D721Med (cell line): ENCODE measurements at regions not wholly inside any gene's neighbourhood (a gene's known extent, or its start where the extent isn't known, plus 50 kb on each side); places are given as distances from the start of the nearest gene placed in this dataset.

Experiments
- DNase-seq: peaks from one replicate; pipeline ENCODE4 v3.0.0; 2011; ENCODE audit warnings: low spot score; ENCODE audit not compliant: insufficient read length
- FAIRE-seq: peaks from 2 replicates; lab custom pipeline; 2011; peaks lifted over from hg19 to GRCh38; lab: Jason Lieb, UNC
- TF ChIP-seq, protein P1 (sequence below): IDR thresholded peaks from 2 replicates; pipeline ENCODE4 v1.5.1; 2012; ENCODE audit warnings: mild to moderate bottlenecking, control low read depth; ENCODE audit not compliant: insufficient read depth; ENCODE audit errors: missing control alignments

DNA sequence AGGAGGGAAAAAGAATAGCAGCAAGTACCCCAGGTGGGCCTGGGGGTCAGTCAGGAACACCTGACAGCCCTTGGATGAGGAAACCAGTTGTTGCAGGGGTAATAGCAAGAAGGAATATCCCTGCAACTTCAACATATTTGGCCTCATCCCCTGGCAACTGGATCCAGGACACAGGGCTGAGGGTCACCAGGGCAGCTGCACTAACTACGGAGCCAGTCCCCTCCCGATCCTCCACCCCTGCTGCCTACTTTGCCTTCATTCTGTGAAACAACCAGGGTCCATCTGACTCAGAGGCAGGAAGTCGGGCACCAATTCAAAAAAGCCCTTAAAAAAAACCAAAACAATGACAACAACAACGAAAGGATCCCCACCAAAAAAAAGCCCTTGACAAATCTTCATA is 52.9 kb downstream of the FRMPD3 start:
- TF ChIP-seq, protein P1, sequence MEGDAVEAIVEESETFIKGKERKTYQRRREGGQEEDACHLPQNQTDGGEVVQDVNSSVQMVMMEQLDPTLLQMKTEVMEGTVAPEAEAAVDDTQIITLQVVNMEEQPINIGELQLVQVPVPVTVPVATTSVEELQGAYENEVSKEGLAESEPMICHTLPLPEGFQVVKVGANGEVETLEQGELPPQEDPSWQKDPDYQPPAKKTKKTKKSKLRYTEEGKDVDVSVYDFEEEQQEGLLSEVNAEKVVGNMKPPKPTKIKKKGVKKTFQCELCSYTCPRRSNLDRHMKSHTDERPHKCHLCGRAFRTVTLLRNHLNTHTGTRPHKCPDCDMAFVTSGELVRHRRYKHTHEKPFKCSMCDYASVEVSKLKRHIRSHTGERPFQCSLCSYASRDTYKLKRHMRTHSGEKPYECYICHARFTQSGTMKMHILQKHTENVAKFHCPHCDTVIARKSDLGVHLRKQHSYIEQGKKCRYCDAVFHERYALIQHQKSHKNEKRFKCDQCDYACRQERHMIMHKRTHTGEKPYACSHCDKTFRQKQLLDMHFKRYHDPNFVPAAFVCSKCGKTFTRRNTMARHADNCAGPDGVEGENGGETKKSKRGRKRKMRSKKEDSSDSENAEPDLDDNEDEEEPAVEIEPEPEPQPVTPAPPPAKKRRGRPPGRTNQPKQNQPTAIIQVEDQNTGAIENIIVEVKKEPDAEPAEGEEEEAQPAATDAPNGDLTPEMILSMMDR, result no peak
- DNase-seq (no peak), FAIRE-seq (no peak)

DNA sequence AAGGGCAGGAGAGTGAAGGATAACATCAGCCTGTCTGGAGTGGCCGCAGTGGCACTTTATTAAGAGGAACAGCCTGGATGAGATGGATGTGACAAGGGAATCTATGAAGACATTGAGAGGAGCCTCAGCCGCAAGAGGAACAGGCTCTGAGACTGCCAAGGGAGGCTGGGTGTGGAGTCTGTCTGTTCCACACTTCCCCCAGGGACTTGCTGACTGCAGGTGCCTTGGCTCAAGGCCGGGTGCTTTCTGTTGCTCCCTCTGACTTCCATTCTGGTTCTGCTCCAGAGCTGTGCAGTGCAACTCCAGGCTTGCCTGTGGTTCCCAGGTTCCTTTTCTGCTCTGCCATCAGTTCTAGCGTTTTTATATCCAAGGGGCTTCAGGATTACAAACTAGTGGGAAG is 54.6 kb downstream of the FRMPD3 start:
- DNase-seq (no peak), FAIRE-seq (no peak)
- TF ChIP-seq, protein P1, result no peak

DNA sequence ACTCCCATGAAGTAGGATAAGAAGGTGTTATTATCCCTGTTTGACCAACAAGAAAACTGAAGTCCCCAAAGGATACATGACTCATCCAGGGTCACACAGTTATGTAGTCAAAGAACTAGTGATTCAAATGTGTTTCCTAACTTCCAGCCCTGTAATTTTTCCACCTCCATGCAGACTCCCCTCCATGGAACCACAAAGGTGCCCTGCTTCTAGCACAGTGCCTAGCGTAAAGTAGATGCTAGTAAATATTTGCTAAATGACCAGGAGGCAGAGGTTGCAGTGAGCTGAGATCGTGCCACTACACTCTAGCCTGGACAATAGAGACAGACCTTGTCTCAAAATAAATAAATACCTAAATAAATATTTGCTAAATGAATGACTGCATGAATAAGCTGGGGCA is 55.8 kb downstream of the FRMPD3 start:
- DNase-seq (no peak), FAIRE-seq (no peak)
- TF ChIP-seq, protein P1, result no peak

DNA sequence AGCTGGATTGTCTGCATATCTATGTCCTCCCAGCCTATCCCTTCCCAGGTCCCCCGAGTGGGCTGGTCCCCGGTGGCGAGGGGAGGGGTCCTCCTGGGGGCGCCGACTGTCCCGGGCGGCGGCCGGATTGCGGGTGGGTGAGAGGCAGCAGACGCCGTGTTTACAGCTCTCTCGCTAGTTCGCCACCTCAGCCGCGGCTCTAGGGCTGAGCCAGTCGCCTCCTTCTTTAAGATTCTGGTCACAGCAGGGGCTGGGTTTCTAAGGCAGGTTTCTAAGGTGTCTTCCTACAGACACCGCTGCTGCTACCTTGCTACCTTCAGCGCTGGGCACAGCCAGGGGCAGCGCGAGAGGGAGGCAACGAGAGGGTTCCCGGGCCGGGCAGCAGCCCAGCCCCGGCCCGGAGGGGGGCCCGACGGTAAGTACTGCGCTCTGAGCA is 57.2 kb downstream of the FRMPD3 start:
- DNase-seq, result no peak
- FAIRE-seq, result no peak
- TF ChIP-seq, protein P1, result no peak

DNA sequence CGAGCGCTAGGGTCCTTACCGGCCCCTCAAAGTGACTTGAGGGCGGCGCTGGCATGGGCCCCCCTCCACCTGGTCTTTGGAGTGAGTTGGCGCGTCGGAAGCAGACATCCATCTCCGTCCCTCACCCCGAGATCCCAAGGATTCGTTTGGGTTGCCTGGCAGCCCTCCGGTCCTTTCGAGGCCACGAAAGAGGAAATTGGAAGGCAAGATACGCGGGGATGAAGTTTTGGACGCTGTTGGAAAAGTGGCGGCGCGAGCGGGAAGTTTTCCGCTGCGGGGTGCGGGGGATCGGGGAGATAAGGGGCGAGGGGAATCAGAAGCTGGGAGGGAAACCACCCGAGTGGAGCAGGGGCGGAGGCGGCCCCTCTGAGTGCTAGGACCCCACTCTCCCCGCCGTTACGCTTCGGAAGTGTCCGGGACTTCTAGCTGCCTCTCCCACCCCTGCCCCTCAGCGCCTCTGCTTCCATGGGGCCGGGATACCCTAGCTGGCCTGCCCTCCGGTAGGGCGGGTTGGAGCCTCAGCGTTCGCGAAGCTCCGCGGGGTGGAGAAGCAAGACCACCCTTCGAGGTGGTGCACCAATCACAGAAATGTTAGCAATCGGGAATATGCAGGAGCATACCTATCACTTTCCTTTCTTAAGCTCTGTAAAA is 57.8 kb downstream of the FRMPD3 start:
- TF ChIP-seq, protein P1, result no peak
- FAIRE-seq, result no peak
- no peak for DNase-seq

DNA sequence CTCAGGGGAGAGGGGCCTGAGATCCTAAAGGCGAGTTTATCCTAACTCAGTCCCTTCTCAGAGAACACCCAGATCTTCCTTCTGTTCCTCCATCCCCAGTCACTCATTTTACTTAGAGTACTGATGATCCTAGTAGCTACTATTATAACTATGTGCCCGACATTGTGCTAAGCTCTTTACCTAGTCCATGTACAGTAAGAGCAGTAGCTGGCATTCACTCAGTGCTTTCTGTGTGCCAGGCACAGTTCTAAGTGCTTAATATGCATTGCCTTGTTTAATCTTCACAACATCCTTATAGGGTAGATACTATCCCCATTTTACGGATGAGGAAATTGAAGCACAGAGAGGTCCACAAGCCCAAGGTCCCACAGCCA is 58.3 kb downstream of the FRMPD3 start:
- DNase-seq, result no peak
- TF ChIP-seq, protein P1, result no peak
- FAIRE-seq, result no peak

DNA sequence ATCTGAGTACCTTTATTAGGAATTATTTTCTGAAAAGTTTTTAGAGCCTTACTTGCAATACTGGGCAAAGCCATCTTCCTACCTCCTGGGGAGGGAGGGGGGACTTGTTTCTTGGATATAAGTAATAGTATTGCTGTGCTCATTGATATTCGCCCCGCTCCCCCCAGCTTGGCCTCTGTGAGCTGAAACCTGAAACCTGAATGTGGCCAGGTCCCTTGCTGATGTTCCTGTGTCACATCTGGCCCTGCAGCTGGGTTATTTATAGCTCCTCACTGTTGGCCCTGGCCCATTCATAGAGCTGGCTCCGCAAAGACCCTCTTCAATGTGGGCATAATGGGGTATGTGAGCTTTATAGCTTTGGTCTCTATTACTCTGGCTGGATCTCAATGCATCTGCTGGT is 59.5 kb downstream of the FRMPD3 start:
- FAIRE-seq, result no peak
- TF ChIP-seq, protein P1, result no peak
- DNase-seq, result no peak
